ENCODE measurements at regions not wholly inside any gene's neighbourhood (a gene's known extent, or its start where the extent isn't known, plus 50 kb on each side); places are given as distances from the start of the nearest gene placed in this dataset.

DNA sequence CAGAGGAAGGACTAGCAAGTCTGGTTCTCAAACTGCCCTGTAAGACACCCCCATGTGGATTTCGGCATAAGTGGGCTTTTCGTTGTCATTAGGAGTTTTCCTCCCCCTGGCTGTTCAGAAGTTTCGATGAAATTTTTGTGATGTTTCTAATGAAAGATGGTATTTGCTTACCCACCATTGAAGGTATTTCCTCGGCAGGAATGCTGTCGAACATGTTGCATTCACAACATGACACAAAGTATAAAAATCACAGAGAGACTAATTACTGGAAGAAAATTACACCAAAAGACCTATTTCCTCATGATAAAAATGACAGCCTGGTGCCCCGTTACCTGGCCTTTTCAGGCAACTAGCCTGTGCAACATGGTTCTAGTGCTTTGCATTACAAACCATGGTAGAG is 144.9 kb downstream of the TXNL1 start:
- ChIA-PET CTCF (no interaction called here), POLR2A (no interaction called here)
- Histone ChIP-seq H3K27me3 (ENCODE audit: control insufficient read depth, insufficient read depth, low read length) (no peaks in the 10 kb centered on the region), H3K4me3 (ENCODE audit: low read depth in 2 of 2, low read length in 2 of 2) (no peak overlapping the region), H3K9me3 (ENCODE audit: control insufficient read depth, insufficient read depth, low read depth, low read length) (no peaks in the 10 kb centered on the region), H3K4me1 (ENCODE audit: control insufficient read depth, insufficient read depth, low read length) (no peaks in the 10 kb centered on the region), H3K27ac (ENCODE audit: low read length) (no peak overlapping the region), H3K36me3 (ENCODE audit: control insufficient read depth, insufficient read depth, low read length) (no peaks in the 10 kb centered on the region)
- ATAC-seq (no peak), DNase-seq (ENCODE audit: low read depth, low spot score) (no peak)
- in situ Hi-C loops (cut with HindIII; ENCODE audit: low pct_unique_long_range_greater_than_20kb, low sequenced_read_pairs) (no loop called here), intact Hi-C loops (cut with micrococcal nuclease; ENCODE audit: unreplicated experiment) (no loop called here)
- TF ChIP-seq SIN3A (IDR thresholded peaks at IDR 0.05; ENCODE audit: borderline replicate concordance, insufficient read depth, low read depth, low read length) (no peak), TCF7L2 (IDR thresholded peaks at IDR 0.05; ENCODE audit: low read depth, low read length) (no peak), POLR2AphosphoS5 (IDR thresholded peaks at IDR 0.05; ENCODE audit: low read depth, low read length) (no peak)
- TF ChIP-seq, protein P1, sequence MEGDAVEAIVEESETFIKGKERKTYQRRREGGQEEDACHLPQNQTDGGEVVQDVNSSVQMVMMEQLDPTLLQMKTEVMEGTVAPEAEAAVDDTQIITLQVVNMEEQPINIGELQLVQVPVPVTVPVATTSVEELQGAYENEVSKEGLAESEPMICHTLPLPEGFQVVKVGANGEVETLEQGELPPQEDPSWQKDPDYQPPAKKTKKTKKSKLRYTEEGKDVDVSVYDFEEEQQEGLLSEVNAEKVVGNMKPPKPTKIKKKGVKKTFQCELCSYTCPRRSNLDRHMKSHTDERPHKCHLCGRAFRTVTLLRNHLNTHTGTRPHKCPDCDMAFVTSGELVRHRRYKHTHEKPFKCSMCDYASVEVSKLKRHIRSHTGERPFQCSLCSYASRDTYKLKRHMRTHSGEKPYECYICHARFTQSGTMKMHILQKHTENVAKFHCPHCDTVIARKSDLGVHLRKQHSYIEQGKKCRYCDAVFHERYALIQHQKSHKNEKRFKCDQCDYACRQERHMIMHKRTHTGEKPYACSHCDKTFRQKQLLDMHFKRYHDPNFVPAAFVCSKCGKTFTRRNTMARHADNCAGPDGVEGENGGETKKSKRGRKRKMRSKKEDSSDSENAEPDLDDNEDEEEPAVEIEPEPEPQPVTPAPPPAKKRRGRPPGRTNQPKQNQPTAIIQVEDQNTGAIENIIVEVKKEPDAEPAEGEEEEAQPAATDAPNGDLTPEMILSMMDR (IDR thresholded peaks at IDR 0.05): no peak
- TF ChIP-seq, protein P2, sequence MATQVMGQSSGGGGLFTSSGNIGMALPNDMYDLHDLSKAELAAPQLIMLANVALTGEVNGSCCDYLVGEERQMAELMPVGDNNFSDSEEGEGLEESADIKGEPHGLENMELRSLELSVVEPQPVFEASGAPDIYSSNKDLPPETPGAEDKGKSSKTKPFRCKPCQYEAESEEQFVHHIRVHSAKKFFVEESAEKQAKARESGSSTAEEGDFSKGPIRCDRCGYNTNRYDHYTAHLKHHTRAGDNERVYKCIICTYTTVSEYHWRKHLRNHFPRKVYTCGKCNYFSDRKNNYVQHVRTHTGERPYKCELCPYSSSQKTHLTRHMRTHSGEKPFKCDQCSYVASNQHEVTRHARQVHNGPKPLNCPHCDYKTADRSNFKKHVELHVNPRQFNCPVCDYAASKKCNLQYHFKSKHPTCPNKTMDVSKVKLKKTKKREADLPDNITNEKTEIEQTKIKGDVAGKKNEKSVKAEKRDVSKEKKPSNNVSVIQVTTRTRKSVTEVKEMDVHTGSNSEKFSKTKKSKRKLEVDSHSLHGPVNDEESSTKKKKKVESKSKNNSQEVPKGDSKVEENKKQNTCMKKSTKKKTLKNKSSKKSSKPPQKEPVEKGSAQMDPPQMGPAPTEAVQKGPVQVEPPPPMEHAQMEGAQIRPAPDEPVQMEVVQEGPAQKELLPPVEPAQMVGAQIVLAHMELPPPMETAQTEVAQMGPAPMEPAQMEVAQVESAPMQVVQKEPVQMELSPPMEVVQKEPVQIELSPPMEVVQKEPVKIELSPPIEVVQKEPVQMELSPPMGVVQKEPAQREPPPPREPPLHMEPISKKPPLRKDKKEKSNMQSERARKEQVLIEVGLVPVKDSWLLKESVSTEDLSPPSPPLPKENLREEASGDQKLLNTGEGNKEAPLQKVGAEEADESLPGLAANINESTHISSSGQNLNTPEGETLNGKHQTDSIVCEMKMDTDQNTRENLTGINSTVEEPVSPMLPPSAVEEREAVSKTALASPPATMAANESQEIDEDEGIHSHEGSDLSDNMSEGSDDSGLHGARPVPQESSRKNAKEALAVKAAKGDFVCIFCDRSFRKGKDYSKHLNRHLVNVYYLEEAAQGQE (IDR thresholded peaks at IDR 0.05; ENCODE audit: insufficient read depth in 1 of 2, low read depth in 2 of 2, low read length in 1 of 2): no peak
- BruUV-seq (replicated peaks): no TSS peak

DNA sequence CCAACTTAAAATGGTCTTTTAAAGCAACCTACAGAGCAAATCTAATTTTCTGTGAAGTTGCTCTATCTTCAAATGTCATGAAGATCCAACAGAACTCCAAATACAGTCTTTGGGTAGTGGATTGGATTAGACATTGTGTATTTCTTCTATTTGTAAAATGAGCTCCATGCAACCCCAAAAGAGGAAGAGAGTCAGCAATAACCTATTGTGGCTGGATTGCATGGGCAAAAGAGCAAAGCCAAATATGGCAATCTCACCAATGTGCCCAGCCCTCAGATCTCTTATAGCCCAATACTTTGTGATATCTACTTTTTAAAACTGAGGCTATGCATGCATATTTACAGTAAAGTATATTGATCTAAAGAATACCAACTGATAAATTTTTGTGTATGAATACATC is 146.3 kb downstream of the TXNL1 start:
- Histone ChIP-seq H3K27me3 (ENCODE audit: control insufficient read depth, insufficient read depth, low read length) (no peaks in the 10 kb centered on the region), H3K36me3 (ENCODE audit: control insufficient read depth, insufficient read depth, low read length) (no peaks in the 10 kb centered on the region), H3K9me3 (ENCODE audit: control insufficient read depth, insufficient read depth, low read depth, low read length) (no peaks in the 10 kb centered on the region), H3K4me1 (ENCODE audit: control insufficient read depth, insufficient read depth, low read length) (no peaks in the 10 kb centered on the region), H3K4me3 (ENCODE audit: low read depth in 2 of 2, low read length in 2 of 2) (no peak overlapping the region), H3K27ac (ENCODE audit: low read length) (no peak overlapping the region)
- in situ Hi-C loops (cut with HindIII; ENCODE audit: low pct_unique_long_range_greater_than_20kb, low sequenced_read_pairs) (no loop called here), intact Hi-C loops (cut with micrococcal nuclease; ENCODE audit: unreplicated experiment) (no loop called here)
- DNase-seq (ENCODE audit: low read depth, low spot score) (no peak), ATAC-seq (no peak)
- no TSS peak for BruUV-seq (replicated peaks)
- TF ChIP-seq, protein P1 (IDR thresholded peaks at IDR 0.05): no peak
- TF ChIP-seq TCF7L2 (IDR thresholded peaks at IDR 0.05; ENCODE audit: low read depth, low read length) (no peak), POLR2AphosphoS5 (IDR thresholded peaks at IDR 0.05; ENCODE audit: low read depth, low read length) (no peak), SIN3A (IDR thresholded peaks at IDR 0.05; ENCODE audit: borderline replicate concordance, insufficient read depth, low read depth, low read length) (no peak)
- TF ChIP-seq, protein P2 (IDR thresholded peaks at IDR 0.05; ENCODE audit: insufficient read depth in 1 of 2, low read depth in 2 of 2, low read length in 1 of 2): no peak
- POLR2A ChIA-PET: no interaction called here
- CTCF ChIA-PET: no interaction called here

All from Panc1 (cell line).